Mesendoderm (in vitro differentiated cells): ENCODE measurements at regions not wholly inside any gene's neighbourhood (a gene's known extent, or its start where the extent isn't known, plus 50 kb on each side); places are given as distances from the start of the nearest gene placed in this dataset.

Experiments
- DNase-seq: peaks from one replicate; pipeline ENCODE4 v3.0.0; 2013
- H2AK5ac ChIP-seq: 2 replicates; pipeline ENCODE4 v1.6.1; 2013; ENCODE audit warnings: low read length, inconsistent platforms
- H2BK120ac ChIP-seq: 2 replicates; pipeline ENCODE4 v1.6.1; 2013; ENCODE audit warnings: low read depth, mild to moderate bottlenecking, low read length, moderate library complexity, mixed read lengths
- H2BK15ac ChIP-seq: replicated peaks from 2 replicates; pipeline ENCODE4 v1.6.1; 2013; ENCODE audit warnings: low read depth, mild to moderate bottlenecking, moderate library complexity
- H2BK5ac ChIP-seq: 2 replicates; pipeline ENCODE4 v1.6.1; 2013; ENCODE audit warnings: low read length, inconsistent platforms
- H3K18ac ChIP-seq: 2 replicates; pipeline ENCODE4 v1.6.1; 2013; ENCODE audit warnings: mild to moderate bottlenecking, low read length, mixed read lengths
- H3K23ac ChIP-seq: one replicate; pipeline ENCODE4 v1.6.1; 2013; ENCODE audit warnings: low read length
- H3K27ac ChIP-seq: 2 replicates; pipeline ENCODE4 v1.5.1; 2013; ENCODE audit warnings: low read depth, mild to moderate bottlenecking, inconsistent platforms, low read length, moderate library complexity
- H3K27me3 ChIP-seq: 2 replicates; pipeline ENCODE4 v1.6.1; 2013; ENCODE audit warnings: low read length, control low read depth, mild to moderate bottlenecking, inconsistent platforms; ENCODE audit not compliant: insufficient read depth, poor library complexity
- H3K36me3 ChIP-seq: 2 replicates; pipeline ENCODE4 v1.6.1; 2013; ENCODE audit warnings: low read length, inconsistent platforms; ENCODE audit not compliant: control insufficient read depth, insufficient read depth
- H3K4ac ChIP-seq: one replicate; pipeline ENCODE4 v1.6.1; 2013; ENCODE audit warnings: low read depth, mild to moderate bottlenecking, low read length, moderate library complexity
- H3K4me1 ChIP-seq: 2 replicates; pipeline ENCODE4 v1.6.1; 2013; ENCODE audit warnings: low read depth, low read length, inconsistent platforms; ENCODE audit not compliant: control insufficient read depth
- H3K4me2 ChIP-seq: 2 replicates; pipeline ENCODE4 v1.6.1; 2013; ENCODE audit warnings: low read length
- H3K4me3 ChIP-seq: 2 replicates; pipeline ENCODE4 v1.5.1; 2013; ENCODE audit warnings: mild to moderate bottlenecking, low read length
- H3K56ac ChIP-seq: one replicate; pipeline ENCODE4 v1.6.1; 2013; ENCODE audit warnings: low read length
- H3K79me1 ChIP-seq: 2 replicates; pipeline ENCODE4 v1.6.1; 2013; ENCODE audit warnings: low read length, inconsistent platforms
- H3K79me2 ChIP-seq: 2 replicates; pipeline ENCODE4 v1.6.1; 2013; ENCODE audit warnings: mild to moderate bottlenecking, low read length; ENCODE audit not compliant: control insufficient read depth, insufficient read depth
- H3K9ac ChIP-seq: 2 replicates; pipeline ENCODE4 v1.6.1; 2013; ENCODE audit warnings: low read length, inconsistent platforms
- H4K5ac ChIP-seq: one replicate; pipeline ENCODE4 v1.6.1; 2013; ENCODE audit warnings: low read length
- H4K8ac ChIP-seq: one replicate; pipeline ENCODE4 v1.6.1; 2013; ENCODE audit warnings: low read depth, mild to moderate bottlenecking, control low read depth, low read length, moderate library complexity
- WGBS: extraction: QIAGEN DNeasy Blood & Tissue Kit; methylation state at CpG from one replicate; pipeline ENCODE4 v1.1.7; 2013; ENCODE audit warnings: low lambda C conversion rate, missing lambda C conversion rate; ENCODE audit not compliant: insufficient coverage; ENCODE audit errors: extremely low coverage; 5-methylcytosine and 5-hydroxymethylcytosine counted together

- Histone ChIP-seq H3K4me2 (no peak overlapping the region), H3K27me3 (no peaks in the 10 kb centered on the region), H4K5ac (no peak overlapping the region), H4K8ac (no peak overlapping the region), H3K9ac (no peak overlapping the region), H3K79me1 (no peaks in the 10 kb centered on the region), H3K79me2 (no peaks in the 10 kb centered on the region), H3K56ac (no peak overlapping the region), H2BK5ac (no peak overlapping the region), H3K27ac (no peak overlapping the region), H3K36me3 (no peaks in the 10 kb centered on the region), H3K18ac (no peak overlapping the region), H3K4ac (no peak overlapping the region), H2BK120ac (no peak overlapping the region), H3K4me3 (no peak overlapping the region), H2AK5ac (no peak overlapping the region), H2BK15ac (no peak overlapping the region), H3K4me1 (no peaks in the 10 kb centered on the region), H3K23ac (no peak overlapping the region)
- WGBS, result no CpG with 5 or more reads among the region's 7 CpGs
- no peak for DNase-seq
Observed at GRCh38 chr5:109924237-109925107, 234.7 kb downstream of the MAN2A1 start.

- Histone ChIP-seq H3K27ac (no peak overlapping the region), H3K4me2 (no peak overlapping the region), H4K8ac (no peak overlapping the region), H3K4me1 (no peaks in the 10 kb centered on the region), H3K18ac (no peak overlapping the region), H3K4ac (no peak overlapping the region), H4K5ac (no peak overlapping the region), H3K79me2 (no peaks in the 10 kb centered on the region), H2BK5ac (no peak overlapping the region), H3K9ac (no peak overlapping the region), H3K4me3 (no peak overlapping the region), H3K23ac (no peak overlapping the region), H2BK15ac (no peak overlapping the region), H3K36me3 (no peaks in the 10 kb centered on the region), H3K27me3 (no peaks in the 10 kb centered on the region), H2AK5ac (no peak overlapping the region), H3K79me1 (no peaks in the 10 kb centered on the region), H3K56ac (no peak overlapping the region), H2BK120ac (no peak overlapping the region)
- no CpG with 5 or more reads among the region's 3 CpGs for WGBS
- no peak for DNase-seq
Observed at GRCh38 chr5:109927639-109928038, 237.9 kb downstream of the MAN2A1 start.

GRCh38 chr5:109928046-109928445 is 238.3 kb downstream of the MAN2A1 start:
- Histone ChIP-seq H3K4me2 (no peak overlapping the region), H3K79me1 (no peaks in the 10 kb centered on the region), H3K4ac (no peak overlapping the region), H3K27ac (no peak overlapping the region), H3K56ac (no peak overlapping the region), H3K4me1 (no peaks in the 10 kb centered on the region), H3K9ac (no peak overlapping the region), H2AK5ac (no peak overlapping the region), H3K4me3 (no peak overlapping the region), H3K27me3 (no peaks in the 10 kb centered on the region), H4K8ac (no peak overlapping the region), H4K5ac (no peak overlapping the region), H3K36me3 (no peaks in the 10 kb centered on the region), H3K79me2 (no peaks in the 10 kb centered on the region), H3K23ac (no peak overlapping the region), H3K18ac (no peak overlapping the region), H2BK120ac (no peak overlapping the region), H2BK15ac (no peak overlapping the region), H2BK5ac (no peak overlapping the region)
- no peak for DNase-seq
- WGBS, result no CpG with 5 or more reads among the region's 2 CpGs

- Histone ChIP-seq H3K4me1 (no peaks in the 10 kb centered on the region), H3K27ac (no peak overlapping the region), H3K27me3 (no peaks in the 10 kb centered on the region), H2BK5ac (no peak overlapping the region), H2BK15ac (no peak overlapping the region), H2AK5ac (no peak overlapping the region), H3K79me2 (no peaks in the 10 kb centered on the region), H3K56ac (no peak overlapping the region), H3K23ac (no peak overlapping the region), H3K9ac (no peak overlapping the region), H4K8ac (no peak overlapping the region), H3K4ac (no peak overlapping the region), H3K79me1 (no peaks in the 10 kb centered on the region), H3K4me2 (no peak overlapping the region), H3K4me3 (no peak overlapping the region), H3K18ac (no peak overlapping the region), H2BK120ac (no peak overlapping the region), H4K5ac (no peak overlapping the region), H3K36me3 (no peaks in the 10 kb centered on the region)
- no peak for DNase-seq
- no CpG with 5 or more reads among the region's 2 CpGs for WGBS
Observed at GRCh38 chr5:109928811-109929210, 239.1 kb downstream of the MAN2A1 start.

- Histone ChIP-seq H3K4me2 (no peak overlapping the region), H3K4me3 (no peak overlapping the region), H2BK5ac (no peak overlapping the region), H3K27me3 (no peaks in the 10 kb centered on the region), H3K18ac (no peak overlapping the region), H3K9ac (no peak overlapping the region), H3K4me1 (no peaks in the 10 kb centered on the region), H4K8ac (no peak overlapping the region), H3K36me3 (no peaks in the 10 kb centered on the region), H3K56ac (no peak overlapping the region), H3K23ac (no peak overlapping the region), H3K79me2 (no peaks in the 10 kb centered on the region), H3K27ac (no peak overlapping the region), H4K5ac (no peak overlapping the region), H3K4ac (no peak overlapping the region), H2BK15ac (no peak overlapping the region), H2AK5ac (no peak overlapping the region), H3K79me1 (no peaks in the 10 kb centered on the region), H2BK120ac (no peak overlapping the region)
- DNase-seq, result no peak
- no CpG with 5 or more reads among the region's 4 CpGs for WGBS
Observed at GRCh38 chr5:109929376-109929775, 239.6 kb downstream of the MAN2A1 start.

- Histone ChIP-seq H4K8ac (no peak overlapping the region), H4K5ac (no peak overlapping the region), H2BK120ac (no peak overlapping the region), H3K4me2 (no peak overlapping the region), H3K4me3 (no peak overlapping the region), H3K9ac (no peak overlapping the region), H3K36me3 (no peaks in the 10 kb centered on the region), H3K18ac (no peak overlapping the region), H3K56ac (no peak overlapping the region), H3K27me3 (no peaks in the 10 kb centered on the region), H2AK5ac (no peak overlapping the region), H3K23ac (no peak overlapping the region), H3K4ac (no peak overlapping the region), H3K79me1 (no peaks in the 10 kb centered on the region), H3K79me2 (no peaks in the 10 kb centered on the region), H2BK5ac (no peak overlapping the region), H3K4me1 (no peaks in the 10 kb centered on the region), H3K27ac (no peak overlapping the region), H2BK15ac (no peak overlapping the region)
- WGBS, result no CpG with 5 or more reads among the region's 1 CpG
- DNase-seq, result no peak
Observed at GRCh38 chr5:109929911-109930310, 240.2 kb downstream of the MAN2A1 start.
